GM21367 (cell line): ENCODE measurements at regions not wholly inside any gene's neighbourhood (a gene's known extent, or its start where the extent isn't known, plus 50 kb on each side); places are given as distances from the start of the nearest gene placed in this dataset.

Experiments
- ATAC-seq: cut with Tn5 transposase; IDR thresholded peaks from one replicate; pipeline ENCODE4 v1.9.1; 2021; ENCODE audit not compliant: unreplicated experiment

GRCh38 chr4:175427751-175428150 lies 384.3 kb downstream of the GPM6A start:
- ATAC-seq, result no peak

DNA sequence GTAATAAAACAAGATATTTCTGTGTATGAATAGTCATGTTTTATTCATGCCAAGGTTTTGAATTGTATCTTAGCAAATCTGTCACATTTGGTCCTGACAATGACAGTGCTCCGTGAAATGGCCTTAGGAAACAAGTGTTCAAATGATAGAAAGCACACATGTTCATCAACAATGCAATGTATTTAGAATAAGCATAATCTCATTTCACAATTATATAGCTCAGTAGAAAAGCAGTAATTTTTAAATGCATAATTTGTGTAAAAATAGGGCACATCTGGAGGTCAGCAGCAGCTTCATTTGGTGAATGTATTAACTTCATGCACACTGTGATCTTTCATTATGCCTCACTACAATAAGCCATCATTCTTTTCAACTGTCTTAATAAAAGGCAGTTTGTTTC lies 380.4 kb downstream of the GPM6A start:
- ATAC-seq, result no peak

DNA sequence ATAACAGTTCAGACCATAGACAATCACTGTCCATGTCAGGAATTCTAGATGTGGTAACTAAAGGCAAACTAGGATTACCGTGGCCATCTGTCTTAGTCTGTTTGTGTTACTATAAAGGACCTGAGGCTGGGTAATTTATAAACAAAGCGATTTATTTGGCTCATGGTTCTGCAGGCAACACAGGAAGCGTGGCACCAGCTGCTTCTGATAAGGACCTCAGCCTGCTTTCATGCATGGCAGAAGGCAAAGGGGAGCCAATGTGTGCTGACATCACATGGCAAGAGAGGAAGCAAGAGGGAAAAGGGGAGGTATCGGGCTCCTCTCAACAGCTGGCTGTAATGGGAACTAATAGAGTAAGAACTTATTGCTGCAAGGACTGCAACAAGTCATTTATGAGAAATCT lies 376.7 kb downstream of the GPM6A start:
- no peak for ATAC-seq

GRCh38 chr4:175436196-175436595 lies 375.9 kb downstream of the GPM6A start:
- ATAC-seq, result no peak

DNA sequence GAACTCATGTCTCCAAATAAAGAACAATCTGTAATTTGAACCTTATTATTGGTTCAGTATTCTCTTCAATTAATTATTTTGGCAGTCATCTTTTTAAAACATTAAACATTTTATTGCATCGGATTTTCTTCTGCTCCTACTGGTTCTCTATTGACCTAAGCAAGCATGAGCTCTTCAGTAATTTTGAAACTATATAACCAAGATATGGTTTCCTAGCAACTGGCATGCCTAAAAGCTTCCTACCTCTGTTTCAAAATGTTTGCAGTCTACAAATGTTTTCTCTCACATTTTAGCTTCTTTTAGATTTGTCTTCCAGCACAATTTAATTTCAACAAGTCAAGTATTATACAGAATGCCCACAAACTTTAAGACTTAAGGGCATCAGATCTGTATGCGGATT lies 371.3 kb downstream of the GPM6A start:
- ATAC-seq, result no peak

- ATAC-seq, result no peak
These were observed 370.8 kb downstream of the GPM6A start for GRCh38 chr4:175441256-175441655.

DNA sequence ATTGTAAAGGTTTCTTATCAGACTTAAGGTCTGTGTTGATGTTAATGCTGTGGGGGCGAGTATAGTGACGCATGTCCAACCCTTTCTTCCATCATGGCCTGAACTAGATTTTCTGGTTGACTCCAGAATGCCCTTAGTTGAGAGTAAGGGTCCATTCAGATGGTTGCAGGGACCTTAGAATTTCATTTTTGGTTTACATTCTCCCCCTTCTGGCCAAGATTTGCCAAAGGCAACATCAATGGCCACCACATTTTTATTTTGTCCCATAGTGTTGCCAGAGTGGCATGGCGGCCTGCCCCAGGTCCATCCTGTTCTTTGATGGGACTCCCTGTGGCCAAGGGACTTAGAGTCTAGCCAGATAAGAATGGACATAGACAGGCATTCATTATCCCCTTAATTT lies 368.5 kb downstream of the GPM6A start:
- ATAC-seq, result no peak

DNA sequence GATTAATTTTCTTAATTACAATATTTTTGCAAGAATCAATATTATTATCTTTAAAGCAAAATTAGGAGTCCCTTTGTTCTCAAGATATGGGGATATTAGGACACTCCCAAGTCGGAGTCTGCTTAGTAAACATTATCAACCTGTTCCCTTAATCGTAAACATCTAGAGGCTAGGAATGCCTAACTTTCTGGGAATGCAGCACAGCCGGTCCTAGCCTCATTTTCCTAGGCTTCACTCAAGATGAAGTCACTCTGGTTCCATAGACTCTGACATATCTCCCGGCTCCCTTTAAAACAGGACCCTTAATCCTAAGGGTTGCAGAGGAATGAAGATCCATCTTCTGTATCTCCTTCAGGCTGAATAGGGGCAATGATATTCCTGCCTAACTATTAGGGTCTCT lies 367.6 kb downstream of the GPM6A start:
- no peak for ATAC-seq

GRCh38 chr4:175447016-175447415 lies 365.0 kb downstream of the GPM6A start:
- ATAC-seq, result no peak

DNA sequence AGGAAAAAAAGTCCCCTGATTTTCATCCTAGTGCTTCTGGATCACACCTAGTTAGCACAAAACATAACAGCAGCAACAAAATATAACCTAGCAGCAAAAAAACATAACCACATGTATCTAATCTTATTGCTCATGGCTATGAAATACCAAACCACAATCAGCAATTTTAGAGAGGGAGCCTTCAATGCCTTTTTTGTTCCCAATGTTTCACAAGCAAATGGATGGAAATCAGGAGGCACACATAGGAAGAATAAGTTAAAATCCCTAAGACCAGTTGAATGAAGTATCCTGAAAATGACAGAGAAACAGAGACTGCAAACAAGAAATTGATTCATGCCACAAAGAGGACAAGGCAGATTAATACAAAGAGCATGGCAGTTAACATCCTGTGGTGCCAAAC lies 361.6 kb downstream of the GPM6A start:
- no peak for ATAC-seq

GRCh38 chr4:175451238-175451965 lies 360.7 kb downstream of the GPM6A start:
- ATAC-seq, result no peak

- no peak for ATAC-seq
These were observed 358.6 kb downstream of the GPM6A start for GRCh38 chr4:175453456-175453855.

- no peak for ATAC-seq
These were observed 355.9 kb downstream of the GPM6A start for GRCh38 chr4:175456131-175456530.

DNA sequence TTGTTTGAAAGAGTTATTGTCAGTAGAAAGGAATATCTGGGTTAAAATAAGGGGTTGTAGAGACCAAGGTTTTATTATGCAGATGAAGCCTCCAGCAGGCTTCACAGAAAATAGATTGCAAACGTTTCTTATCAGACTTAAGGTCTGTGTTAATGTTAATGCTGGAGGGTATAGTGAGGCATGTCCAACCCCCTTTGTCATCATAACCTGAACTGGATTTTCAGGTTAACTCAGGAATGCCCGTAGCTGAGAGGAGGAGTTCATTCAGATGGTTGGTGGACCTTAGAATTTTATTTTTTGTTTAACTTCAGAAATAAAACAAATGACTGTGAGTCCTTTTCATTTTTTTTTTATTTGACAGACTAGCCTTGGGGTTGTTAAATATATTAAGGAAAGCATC lies 354.1 kb downstream of the GPM6A start:
- no peak for ATAC-seq

- ATAC-seq, result no peak
These were observed 352.5 kb downstream of the GPM6A start for GRCh38 chr4:175459571-175459970.

DNA sequence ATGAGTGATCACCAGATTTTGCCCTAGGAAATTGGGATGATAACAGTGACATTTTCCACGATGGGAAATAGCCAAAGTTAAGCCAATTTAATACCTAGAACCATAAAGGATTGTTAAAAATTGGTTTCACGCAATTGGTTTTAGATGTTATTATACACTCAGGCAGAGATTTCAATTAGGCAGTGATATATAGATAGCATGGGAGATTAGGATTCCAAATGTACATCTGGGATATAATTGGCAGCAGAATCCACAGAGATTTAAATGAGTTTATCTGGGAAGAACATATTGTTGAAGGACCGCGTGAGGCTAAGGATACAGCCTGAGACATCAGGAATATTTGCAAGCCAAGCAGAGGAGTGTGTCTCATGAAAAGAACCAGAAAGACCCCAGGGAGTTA lies 351.6 kb downstream of the GPM6A start:
- ATAC-seq, result no peak

DNA sequence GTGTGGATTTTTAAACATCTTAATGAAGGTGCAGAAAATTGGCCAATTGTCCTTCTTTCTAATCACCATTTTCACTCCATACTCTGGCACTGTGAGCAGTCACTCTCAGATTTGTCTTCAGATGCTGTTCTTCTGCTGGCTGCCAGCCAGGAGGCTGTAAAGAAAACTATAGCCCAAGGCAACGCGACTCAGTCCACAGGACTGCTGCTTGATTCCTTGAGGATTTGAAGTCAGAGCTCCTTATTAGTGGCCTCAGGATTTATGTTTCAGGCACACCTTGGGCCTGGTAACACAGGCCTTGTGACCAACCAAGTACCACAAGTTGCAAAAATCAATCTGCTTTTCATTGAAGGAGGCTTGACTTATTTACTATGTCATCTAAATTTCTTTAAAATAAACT lies 342.6 kb downstream of the GPM6A start:
- no peak for ATAC-seq

DNA sequence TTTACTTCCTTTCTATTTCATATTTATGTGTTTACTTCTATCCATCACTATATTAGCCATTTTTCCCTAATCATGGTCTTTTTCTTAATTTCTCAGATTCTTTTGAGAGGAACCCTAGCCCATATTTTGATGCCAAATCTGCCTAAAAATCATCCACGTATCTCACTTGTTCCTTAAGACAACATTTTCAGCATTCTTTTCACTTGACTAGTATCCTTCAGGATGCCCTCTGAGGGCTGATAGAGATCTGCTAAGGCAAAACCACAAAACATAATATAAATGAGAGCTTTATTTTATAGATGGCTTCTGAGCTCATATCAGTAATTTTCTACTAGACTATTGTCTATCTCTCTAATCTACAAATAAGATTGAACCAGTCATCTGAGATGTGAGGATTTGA lies 341.9 kb downstream of the GPM6A start:
- no peak for ATAC-seq

- no peak for ATAC-seq
These were observed 331.7 kb downstream of the GPM6A start for GRCh38 chr4:175480404-175480803.

DNA sequence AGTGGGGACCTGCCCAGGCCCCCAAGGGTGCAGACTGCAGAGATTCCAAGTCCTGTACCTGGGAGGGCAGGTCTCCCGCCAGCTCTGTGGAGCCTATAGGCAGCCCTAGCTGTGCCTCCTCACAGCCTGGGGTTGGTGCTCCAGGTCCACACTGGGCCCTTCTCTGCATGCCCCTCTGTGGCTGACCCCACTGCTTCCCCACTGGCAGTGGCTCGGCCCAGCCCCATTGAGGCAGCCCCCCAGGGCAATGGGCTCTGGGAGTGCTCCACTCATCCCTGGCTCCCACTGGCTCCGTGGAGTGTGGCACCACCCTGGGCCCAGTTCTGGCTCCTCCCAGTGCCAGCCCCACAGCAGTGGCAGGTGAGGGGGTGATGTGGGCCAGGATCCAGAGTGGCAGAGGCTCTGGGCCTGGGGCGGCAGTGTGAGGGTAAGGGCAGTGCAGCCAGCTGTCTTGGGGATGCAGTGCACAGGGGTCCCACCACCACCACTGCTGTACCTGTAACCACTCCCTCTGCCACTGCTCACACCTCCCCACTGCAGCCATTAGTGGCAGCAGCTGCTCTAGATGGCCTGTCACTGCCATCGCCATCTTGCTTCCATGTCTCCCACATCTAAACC lies 312.2 kb downstream of the GPM6A start:
- no peak for ATAC-seq

GRCh38 chr4:175504318-175504717 lies 307.7 kb downstream of the GPM6A start:
- no peak for ATAC-seq

GRCh38 chr4:175509320-175509719 lies 302.7 kb downstream of the GPM6A start:
- no peak for ATAC-seq

GRCh38 chr4:175511861-175512260 lies 300.2 kb downstream of the GPM6A start:
- ATAC-seq, result no peak
